Astrocyte (in vitro differentiated cells and primary cell): ENCODE measurements at regions not wholly inside any gene's neighbourhood (a gene's known extent, or its start where the extent isn't known, plus 50 kb on each side); places are given as distances from the start of the nearest gene placed in this dataset.

Experiments
- CTCF ChIP-seq: IDR thresholded peaks from 2 replicates; pipeline ENCODE4 v1.5.1; 2011; ENCODE audit warnings: low read depth, mild to moderate bottlenecking, inconsistent platforms, low read length, moderate library complexity; ENCODE audit not compliant: insufficient read depth
- EZH2 ChIP-seq: IDR thresholded peaks from 2 replicates; pipeline ENCODE4 v1.6.1; 2012; ENCODE audit warnings: mild to moderate bottlenecking, low read length, inconsistent platforms; ENCODE audit not compliant: insufficient read depth

- TF ChIP-seq CTCF (no peak), EZH2 (no peak)
These were observed 118.2 kb upstream of the MSX2 start for GRCh38 chr5:174606153-174606552.
